Fibroblast of lung (primary cell): ENCODE measurements at regions not wholly inside any gene's neighbourhood (a gene's known extent, or its start where the extent isn't known, plus 50 kb on each side); places are given as distances from the start of the nearest gene placed in this dataset.
"Not testable (repeated sequence)": the region's sequence is repeated elsewhere in the genome, so short reads cannot be mapped to it uniquely, and the experiment has no call there.

ENCODE experiments used
- DNase-seq, 2 donors: peaks; one replicate each; pipeline versions ENCODE4 v3.0.0 to v3.0.0-alpha.2; 2010; ENCODE audit warnings: low read depth in 2 of 2
- H2AFZ ChIP-seq: 2 replicates; pipeline ENCODE4 v1.5.1; 2012; ENCODE audit warnings: low read length, control low read depth, inconsistent platforms
- H3K27ac ChIP-seq: 2 replicates; pipeline ENCODE4 v1.5.1; 2011; ENCODE audit warnings: low read length, control low read depth; ENCODE audit not compliant: insufficient read depth
- H3K27me3 ChIP-seq: 2 replicates; pipeline ENCODE4 v1.5.1; 2011; ENCODE audit warnings: mild to moderate bottlenecking, low read length; ENCODE audit not compliant: control insufficient read depth, insufficient read depth
- H3K36me3 ChIP-seq: 2 replicates; pipeline ENCODE4 v1.5.1; 2011; ENCODE audit warnings: low read length; ENCODE audit not compliant: control insufficient read depth, insufficient read depth
- H3K4me1 ChIP-seq: 2 replicates; pipeline ENCODE4 v1.5.1; 2011; ENCODE audit warnings: low read length; ENCODE audit not compliant: control insufficient read depth, insufficient read depth; ENCODE audit errors: extremely low read depth
- H3K4me2 ChIP-seq: 2 replicates; pipeline ENCODE4 v1.5.1; 2011; ENCODE audit warnings: low read length, control low read depth; ENCODE audit not compliant: insufficient read depth; ENCODE audit errors: extremely low read depth
- H3K4me3 ChIP-seq, 4 experiments: fragments of 200-600 bp in 1 of 4; sonication (generic) in 1 of 4; replicated peaks in 1 of 4; 2 replicates each; pipeline ENCODE4 v1.5.1; 2011 to 2016; ENCODE audit warnings: low read length in 4 of 4, low read depth in 3 of 4, mild to moderate bottlenecking in 3 of 4, control low read depth in 2 of 4, inconsistent platforms in 1 of 4, mixed read lengths in 1 of 4; ENCODE audit not compliant: insufficient read depth in 1 of 4; ENCODE audit errors: control extremely low read depth in 1 of 4
- H3K79me2 ChIP-seq: 2 replicates; pipeline ENCODE4 v1.5.1; 2012; ENCODE audit warnings: mild to moderate bottlenecking, low read length, inconsistent platforms; ENCODE audit not compliant: control insufficient read depth, insufficient read depth
- H3K9ac ChIP-seq: 2 replicates; pipeline ENCODE4 v1.5.1; 2011; ENCODE audit warnings: mild to moderate bottlenecking, low read length, control low read depth; ENCODE audit not compliant: insufficient read depth
- H3K9me3 ChIP-seq: 2 replicates; pipeline ENCODE4 v1.5.1; 2012; ENCODE audit warnings: low read depth, low read length; ENCODE audit not compliant: control insufficient read depth, insufficient read depth
- H4K20me1 ChIP-seq: 2 replicates; pipeline ENCODE4 v1.5.1; 2011; ENCODE audit warnings: low read length; ENCODE audit not compliant: control insufficient read depth, insufficient read depth; ENCODE audit errors: extremely low read depth
- CTCF ChIP-seq, 2 donors: IDR thresholded peaks in 1 of 2; conservative IDR thresholded peaks in 1 of 2; 1 replicate in 1 of 2; 2 replicates in 1 of 2; pipeline ENCODE4 v1.5.1; 2011 to 2012; ENCODE audit warnings: low read length in 2 of 2, control low read depth in 1 of 2, inconsistent platforms in 1 of 2, low read depth in 1 of 2, mild to moderate bottlenecking in 1 of 2
- EZH2 ChIP-seq: IDR thresholded peaks from 2 replicates; pipeline ENCODE4 v1.5.1; 2012; ENCODE audit warnings: low read length, control low read depth, mild to moderate bottlenecking; ENCODE audit errors: missing control alignments

GRCh38 chrX:55357236-55357635 is 92.5 kb upstream of the PAGE3 start:
- H3K27ac ChIP-seq: no peak overlapping the region
- H3K9me3 ChIP-seq: no peaks in the 10 kb centered on the region
- no peaks in the 10 kb centered on the region for H3K36me3 ChIP-seq
- H3K4me3 ChIP-seq: no peak overlapping the region
- TF ChIP-seq CTCF (conservative IDR thresholded peaks at IDR 0.05 in 1 of 2, IDR thresholded peaks at IDR 0.05 in 1 of 2; ENCODE audit: low read depth in 1 of 2, low read length in 2 of 2): no peak
- TF ChIP-seq EZH2: no peak
- no peaks in the 10 kb centered on the region for H3K4me1 ChIP-seq
- no peaks in the 10 kb centered on the region for H4K20me1 ChIP-seq
- no peak overlapping the region for H2AFZ ChIP-seq
- no peak overlapping the region for H3K4me2 ChIP-seq
- H3K79me2 ChIP-seq: no peaks in the 10 kb centered on the region
- DNase-seq: no peak
- H3K9ac ChIP-seq: no peak overlapping the region
- H3K27me3 ChIP-seq: no peaks in the 10 kb centered on the region

GRCh38 chrX:55379396-55379795 is 72.5 kb upstream of the MAGEH1 start:
- no peaks in the 10 kb centered on the region for H3K9me3 ChIP-seq
- H4K20me1 ChIP-seq: no peaks in the 10 kb centered on the region
- no peaks in the 10 kb centered on the region for H3K27me3 ChIP-seq
- no peaks in the 10 kb centered on the region for H3K4me1 ChIP-seq
- H3K79me2 ChIP-seq: no peaks in the 10 kb centered on the region
- TF ChIP-seq CTCF (conservative IDR thresholded peaks at IDR 0.05 in 1 of 2, IDR thresholded peaks at IDR 0.05 in 1 of 2; ENCODE audit: low read depth in 1 of 2, low read length in 2 of 2) (no peak), EZH2 (no peak)
- H3K36me3 ChIP-seq: no peaks in the 10 kb centered on the region
- no peak overlapping the region for H3K9ac ChIP-seq
- no peak overlapping the region for H3K4me2 ChIP-seq
- H2AFZ ChIP-seq: no peak overlapping the region
- H3K4me3 ChIP-seq: no peak overlapping the region
- H3K27ac ChIP-seq: no peak overlapping the region
- no peak for DNase-seq

- Histone ChIP-seq H3K4me2 (no peak overlapping the region), H2AFZ (no peak overlapping the region), H3K36me3 (no peaks in the 10 kb centered on the region), H3K79me2 (no peaks in the 10 kb centered on the region), H3K4me1 (no peaks in the 10 kb centered on the region), H3K9ac (no peak overlapping the region), H3K4me3 (no peak overlapping the region), H4K20me1 (no peaks in the 10 kb centered on the region), H3K27me3 (no peaks in the 10 kb centered on the region), H3K9me3 (no peaks in the 10 kb centered on the region), H3K27ac (no peak overlapping the region)
- TF ChIP-seq CTCF (conservative IDR thresholded peaks at IDR 0.05 in 1 of 2, IDR thresholded peaks at IDR 0.05 in 1 of 2; ENCODE audit: low read depth in 1 of 2, low read length in 2 of 2): no peak
- no peak for TF ChIP-seq EZH2
- no peak for DNase-seq
Measured at GRCh38 chrX:55389376-55389775, 62.6 kb upstream of the MAGEH1 start.

GRCh38 chrX:55396836-55397235 is 55.1 kb upstream of the MAGEH1 start:
- H3K4me1 ChIP-seq, H3K27me3 ChIP-seq, H4K20me1 ChIP-seq, H3K79me2 ChIP-seq, H2AFZ ChIP-seq, H3K27ac ChIP-seq, DNase-seq, H3K36me3 ChIP-seq, H3K9me3 ChIP-seq, H3K4me2 ChIP-seq, H3K9ac ChIP-seq, H3K4me3 ChIP-seq: not testable (repeated sequence)
